ENCODE measurements at regions not wholly inside any gene's neighbourhood (a gene's known extent, or its start where the extent isn't known, plus 50 kb on each side); places are given as distances from the start of the nearest gene placed in this dataset.

DNA sequence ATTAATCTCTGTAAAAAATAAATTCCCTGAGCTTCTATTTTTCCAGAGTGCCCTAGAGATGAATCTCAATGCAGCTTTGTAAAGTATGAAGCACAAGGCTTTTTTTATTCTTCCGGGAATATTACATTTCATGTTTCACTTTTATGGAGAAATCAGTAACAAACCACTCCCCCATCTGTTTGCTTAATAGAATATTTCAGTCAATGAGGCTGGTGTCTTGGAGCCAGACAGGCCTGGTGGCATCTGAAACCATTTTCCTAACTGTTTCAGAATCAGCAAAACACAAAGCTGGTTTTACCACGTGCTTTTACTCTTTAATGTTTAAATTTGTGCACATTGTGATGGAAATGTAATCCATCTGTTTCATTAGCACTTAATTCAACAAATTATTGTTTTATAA, 400.8 kb upstream of the HSF2 start:
- intact Hi-C loops (cut with DNase I; ENCODE audit: low total_unique reads): no loop called here
- 14 to 37% methylated on average over 1 to 2 of the region's 2 CpGs for WGBS, 2 donors (ENCODE audit: low coverage in 1 of 2)
- in situ Hi-C loops (cut with MboI; ENCODE audit: low pct_ligation_motif_present in 1 of 4, low pct_unique_long_range_greater_than_20kb in 1 of 4, low sequenced_read_pairs in 3 of 4): no loop called here
- Histone ChIP-seq H3K4me3 (no peak overlapping the region), H3K36me3 (no peaks in the 10 kb centered on the region), H3K27ac (no peak overlapping the region), H3K27me3 (no peaks in the 10 kb centered on the region), H3K4me1 (no peaks in the 10 kb centered on the region), H3K9me3 (no peaks in the 10 kb centered on the region)
- TF ChIP-seq, protein P1, sequence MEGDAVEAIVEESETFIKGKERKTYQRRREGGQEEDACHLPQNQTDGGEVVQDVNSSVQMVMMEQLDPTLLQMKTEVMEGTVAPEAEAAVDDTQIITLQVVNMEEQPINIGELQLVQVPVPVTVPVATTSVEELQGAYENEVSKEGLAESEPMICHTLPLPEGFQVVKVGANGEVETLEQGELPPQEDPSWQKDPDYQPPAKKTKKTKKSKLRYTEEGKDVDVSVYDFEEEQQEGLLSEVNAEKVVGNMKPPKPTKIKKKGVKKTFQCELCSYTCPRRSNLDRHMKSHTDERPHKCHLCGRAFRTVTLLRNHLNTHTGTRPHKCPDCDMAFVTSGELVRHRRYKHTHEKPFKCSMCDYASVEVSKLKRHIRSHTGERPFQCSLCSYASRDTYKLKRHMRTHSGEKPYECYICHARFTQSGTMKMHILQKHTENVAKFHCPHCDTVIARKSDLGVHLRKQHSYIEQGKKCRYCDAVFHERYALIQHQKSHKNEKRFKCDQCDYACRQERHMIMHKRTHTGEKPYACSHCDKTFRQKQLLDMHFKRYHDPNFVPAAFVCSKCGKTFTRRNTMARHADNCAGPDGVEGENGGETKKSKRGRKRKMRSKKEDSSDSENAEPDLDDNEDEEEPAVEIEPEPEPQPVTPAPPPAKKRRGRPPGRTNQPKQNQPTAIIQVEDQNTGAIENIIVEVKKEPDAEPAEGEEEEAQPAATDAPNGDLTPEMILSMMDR (IDR thresholded peaks at IDR 0.05): no peak
- TF ChIP-seq EP300 (IDR thresholded peaks at IDR 0.05; ENCODE audit: low read depth): no peak
- no peak for TF ChIP-seq POLR2AphosphoS5 (IDR thresholded peaks at IDR 0.05)
- no peak for TF ChIP-seq POLR2A (IDR thresholded peaks at IDR 0.05)
- DNase-seq: no peak

DNA sequence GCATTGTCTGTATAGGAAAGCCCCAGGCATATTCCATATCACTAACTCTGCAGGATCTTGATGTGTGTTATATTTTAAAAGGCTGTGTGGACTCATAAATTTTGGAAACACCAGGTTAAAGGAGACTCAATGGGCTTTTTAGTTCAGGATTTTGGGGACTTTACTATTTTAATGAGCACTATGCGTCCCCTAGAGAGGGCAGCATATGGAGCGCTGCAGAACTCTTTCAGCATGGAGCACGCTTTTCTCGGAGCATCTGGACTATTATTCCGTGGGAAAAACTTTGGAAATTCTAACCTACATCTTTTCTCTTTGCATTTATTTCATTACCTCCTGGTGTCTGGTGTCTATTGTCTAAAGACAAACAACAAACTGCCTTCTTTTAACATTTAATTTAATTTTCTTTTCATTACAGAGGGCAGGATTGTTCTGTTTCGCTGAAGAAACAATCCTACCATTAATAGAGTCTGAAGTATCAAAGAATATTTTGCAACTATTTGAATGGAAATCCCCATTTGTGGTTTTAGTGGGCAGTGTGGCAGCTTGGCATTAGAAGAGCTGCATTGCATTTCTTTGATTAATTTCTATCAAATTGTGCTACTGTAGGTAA, 399.9 kb upstream of the HSF2 start:
- no peak for DNase-seq
- WGBS, 2 donors (ENCODE audit: low coverage in 1 of 2): 83 to 91% methylated on average over 5 to 6 of the region's 6 CpGs

DNA sequence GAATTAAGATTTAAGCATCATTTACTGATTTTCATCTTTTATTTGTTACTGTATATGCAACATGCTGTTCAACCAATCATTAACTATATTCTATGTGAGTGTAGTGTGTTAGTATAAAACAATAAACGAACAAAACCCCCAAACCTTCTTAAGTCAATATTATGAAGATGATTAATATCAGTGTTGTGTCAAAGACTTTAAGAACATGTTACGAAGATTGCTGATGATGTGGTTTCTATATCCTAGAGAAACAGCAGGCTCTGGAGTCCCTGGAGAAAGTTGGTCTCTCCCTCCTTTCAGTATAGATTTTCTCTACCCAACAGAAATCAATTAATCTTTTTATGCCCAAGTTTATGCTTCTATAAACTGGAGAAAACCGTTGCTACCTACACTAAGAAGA, 393.8 kb upstream of the HSF2 start:
- in situ Hi-C loops (cut with MboI; ENCODE audit: low pct_ligation_motif_present in 1 of 4, low pct_unique_long_range_greater_than_20kb in 1 of 4, low sequenced_read_pairs in 3 of 4) (no loop called here), intact Hi-C loops (cut with DNase I; ENCODE audit: low total_unique reads) (no loop called here)
- 53 to 54% methylated on average over 3 of the region's 3 CpGs for WGBS, 2 donors (ENCODE audit: low coverage in 1 of 2)
- H3K36me3 ChIP-seq: no peaks in the 10 kb centered on the region
- no peak overlapping the region for H3K4me3 ChIP-seq
- H3K27me3 ChIP-seq: no peaks in the 10 kb centered on the region
- TF ChIP-seq POLR2A (IDR thresholded peaks at IDR 0.05) (no peak), POLR2AphosphoS5 (IDR thresholded peaks at IDR 0.05) (no peak), EP300 (IDR thresholded peaks at IDR 0.05; ENCODE audit: low read depth) (no peak)
- TF ChIP-seq, protein P1 (IDR thresholded peaks at IDR 0.05): no peak
- no peaks in the 10 kb centered on the region for H3K4me1 ChIP-seq
- H3K9me3 ChIP-seq: no peaks in the 10 kb centered on the region
- H3K27ac ChIP-seq: no peak overlapping the region
- DNase-seq: no peak

More for the DNA sequence above, 399.9 kb upstream of the HSF2 start:
- H3K4me1 ChIP-seq: no peaks in the 10 kb centered on the region
- in situ Hi-C loops (cut with MboI; ENCODE audit: low pct_ligation_motif_present in 1 of 4, low pct_unique_long_range_greater_than_20kb in 1 of 4, low sequenced_read_pairs in 3 of 4) (no loop called here), intact Hi-C loops (cut with DNase I; ENCODE audit: low total_unique reads) (no loop called here)
- H3K4me3 ChIP-seq: no peak overlapping the region
- no peak overlapping the region for H3K27ac ChIP-seq
- H3K27me3 ChIP-seq: no peaks in the 10 kb centered on the region
- no peaks in the 10 kb centered on the region for H3K36me3 ChIP-seq
- no peak for TF ChIP-seq POLR2A (IDR thresholded peaks at IDR 0.05)
- TF ChIP-seq, protein P1 (IDR thresholded peaks at IDR 0.05): no peak
- no peak for TF ChIP-seq EP300 (IDR thresholded peaks at IDR 0.05; ENCODE audit: low read depth)
- TF ChIP-seq POLR2AphosphoS5 (IDR thresholded peaks at IDR 0.05): no peak
- H3K9me3 ChIP-seq: no peaks in the 10 kb centered on the region

DNA sequence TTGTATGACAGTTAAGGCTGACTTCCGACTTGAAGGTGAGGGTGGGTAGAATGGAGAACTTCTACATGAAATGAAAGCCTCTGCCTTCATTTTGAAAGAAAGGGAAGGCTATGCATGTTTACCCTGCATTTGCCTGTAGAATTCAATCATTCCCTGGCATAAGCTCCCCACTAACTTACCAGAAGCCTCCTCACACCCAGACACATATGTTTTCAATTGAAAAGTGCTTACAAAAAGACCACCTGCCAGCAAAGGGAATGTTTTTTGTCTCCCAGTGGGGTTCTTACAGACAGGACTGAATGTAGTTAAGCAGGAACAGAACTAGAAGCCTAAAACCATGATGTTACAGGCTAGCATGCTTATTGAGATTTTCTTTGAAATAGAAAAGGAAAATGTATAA, 392.1 kb upstream of the HSF2 start:
- Histone ChIP-seq H3K4me1 (no peaks in the 10 kb centered on the region), H3K27ac (no peak overlapping the region), H3K4me3 (no peak overlapping the region), H3K9me3 (no peaks in the 10 kb centered on the region), H3K27me3 (no peaks in the 10 kb centered on the region), H3K36me3 (no peaks in the 10 kb centered on the region)
- DNase-seq: no peak
- WGBS, 2 donors (ENCODE audit: low coverage in 1 of 2): 47 to 53% methylated on average over 1 of the region's 1 CpG
- in situ Hi-C loops (cut with MboI; ENCODE audit: low pct_ligation_motif_present in 1 of 4, low pct_unique_long_range_greater_than_20kb in 1 of 4, low sequenced_read_pairs in 3 of 4): no loop called here
- intact Hi-C loops (cut with DNase I; ENCODE audit: low total_unique reads): no loop called here
- TF ChIP-seq, protein P1 (IDR thresholded peaks at IDR 0.05): no peak
- no peak for TF ChIP-seq EP300 (IDR thresholded peaks at IDR 0.05; ENCODE audit: low read depth)
- no peak for TF ChIP-seq POLR2A (IDR thresholded peaks at IDR 0.05)
- no peak for TF ChIP-seq POLR2AphosphoS5 (IDR thresholded peaks at IDR 0.05)

Data from transverse colon (tissue), 4 donors.